ENCODE measurements at regions not wholly inside any gene's neighbourhood (a gene's known extent, or its start where the extent isn't known, plus 50 kb on each side); places are given as distances from the start of the nearest gene placed in this dataset.

GRCh38 chr2:5316001-5316490 is 376.1 kb upstream of the SOX11 start:
- no peak for DNase-seq (ENCODE audit: low spot score)
- TF ChIP-seq CTCF (IDR thresholded peaks at IDR 0.05; ENCODE audit: extremely low read depth, missing control alignments): no peak

- no peak for DNase-seq (ENCODE audit: low spot score)
- TF ChIP-seq CTCF (IDR thresholded peaks at IDR 0.05; ENCODE audit: extremely low read depth, missing control alignments): no peak
Measured at GRCh38 chr2:5319493-5319892, 372.7 kb upstream of the SOX11 start.

GRCh38 chr2:5322396-5322795 is 369.8 kb upstream of the SOX11 start:
- no peak for TF ChIP-seq CTCF (IDR thresholded peaks at IDR 0.05; ENCODE audit: extremely low read depth, missing control alignments)
- no peak for DNase-seq (ENCODE audit: low spot score)

- DNase-seq (ENCODE audit: low spot score): no peak
- TF ChIP-seq CTCF (IDR thresholded peaks at IDR 0.05; ENCODE audit: extremely low read depth, missing control alignments): no peak
Measured at GRCh38 chr2:5325523-5325922, 366.7 kb upstream of the SOX11 start.

- no peak for TF ChIP-seq CTCF (IDR thresholded peaks at IDR 0.05; ENCODE audit: extremely low read depth, missing control alignments)
- DNase-seq (ENCODE audit: low spot score): no peak
Measured at GRCh38 chr2:5328826-5329225, 363.4 kb upstream of the SOX11 start.

- no peak for TF ChIP-seq CTCF (IDR thresholded peaks at IDR 0.05; ENCODE audit: extremely low read depth, missing control alignments)
- DNase-seq (ENCODE audit: low spot score): no peak
Measured at GRCh38 chr2:5329763-5330162, 362.4 kb upstream of the SOX11 start.

GRCh38 chr2:5330961-5331360 is 361.2 kb upstream of the SOX11 start:
- TF ChIP-seq CTCF (IDR thresholded peaks at IDR 0.05; ENCODE audit: extremely low read depth, missing control alignments): no peak
- no peak for DNase-seq (ENCODE audit: low spot score)

Data from GM20000 (cell line).